GM21786 (cell line): ENCODE measurements at regions not wholly inside any gene's neighbourhood (a gene's known extent, or its start where the extent isn't known, plus 50 kb on each side); places are given as distances from the start of the nearest gene placed in this dataset.

Experiments
- ATAC-seq: cut with Tn5 transposase; IDR thresholded peaks from one replicate; pipeline ENCODE4 v1.9.1; 2021; ENCODE audit not compliant: unreplicated experiment

DNA sequence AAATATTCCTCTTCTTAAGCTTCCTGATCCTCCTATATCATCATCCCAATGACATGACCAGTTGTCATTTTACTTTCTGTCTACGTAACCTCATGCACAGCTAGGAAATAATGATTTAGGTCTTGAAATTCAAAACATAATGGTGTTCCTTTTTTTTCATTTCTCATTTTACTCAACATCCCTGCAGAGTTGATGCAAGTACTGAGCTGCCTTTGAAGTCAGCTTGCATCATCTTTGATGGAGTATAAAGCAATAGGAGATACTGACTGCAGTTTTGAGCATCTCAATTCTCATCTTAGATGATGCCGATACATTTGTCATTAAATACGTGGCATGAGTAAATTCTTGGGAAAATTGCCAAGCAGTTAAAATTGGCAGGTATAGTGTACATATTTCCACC is 346.1 kb downstream of the ZIC1 start:
- no peak for ATAC-seq

DNA sequence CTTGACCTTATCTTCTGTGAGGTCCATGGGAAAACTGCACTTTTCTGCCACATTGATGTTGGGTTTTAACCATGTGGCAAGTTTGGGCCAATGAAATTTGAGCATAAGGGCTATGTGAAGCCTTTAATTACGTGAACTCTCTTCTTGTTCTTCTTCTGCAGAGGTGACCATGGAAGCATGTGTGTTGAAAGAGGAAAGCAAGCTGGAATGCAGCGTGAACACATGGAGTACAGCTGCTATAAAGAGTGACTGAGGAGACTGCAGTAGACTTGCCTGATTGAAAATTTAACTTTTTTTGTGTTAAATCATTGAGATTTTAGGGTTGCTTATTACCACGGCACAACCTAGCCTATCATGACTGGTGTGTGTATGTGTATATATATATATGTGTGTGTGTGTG is 347.3 kb downstream of the ZIC1 start:
- no peak for ATAC-seq

DNA sequence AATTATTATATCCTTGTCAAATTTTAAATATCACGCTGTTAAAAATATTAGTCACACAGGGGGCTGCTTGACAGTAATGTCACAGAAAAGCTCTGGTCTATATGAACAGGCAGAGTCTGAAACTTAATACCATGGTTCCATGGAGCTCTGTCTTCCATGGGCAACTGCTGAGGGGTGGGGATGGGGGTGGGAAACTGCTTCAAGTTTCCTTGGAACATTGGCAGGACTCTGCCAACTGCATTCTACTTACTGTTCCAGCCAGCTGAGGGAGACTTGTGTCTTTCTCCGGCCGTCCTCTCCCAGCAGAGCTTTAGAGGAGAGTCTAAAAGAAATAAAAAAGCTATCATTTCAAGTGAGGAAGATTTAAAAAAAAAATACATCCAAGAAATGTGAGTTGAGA is 348.7 kb downstream of the ZIC1 start:
- no peak for ATAC-seq

DNA sequence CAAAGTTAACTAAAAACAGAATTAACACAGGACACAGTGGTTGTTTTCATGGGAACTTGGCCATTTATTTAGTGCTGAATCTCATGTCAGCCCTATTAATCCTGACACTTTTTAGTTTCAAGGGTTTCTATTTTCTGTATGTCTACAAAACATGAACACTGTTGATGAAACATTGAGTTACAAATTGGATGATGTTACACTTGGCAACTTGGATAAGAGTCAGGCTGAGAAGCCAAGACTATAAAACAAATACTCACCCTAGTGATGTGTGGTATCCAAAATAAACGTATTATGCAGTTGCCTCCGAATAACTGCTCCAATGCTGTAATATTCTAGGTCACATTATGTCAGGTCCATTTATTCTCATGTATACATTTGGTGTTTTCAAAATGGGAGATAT is 349.6 kb downstream of the ZIC1 start:
- ATAC-seq = no peak

DNA sequence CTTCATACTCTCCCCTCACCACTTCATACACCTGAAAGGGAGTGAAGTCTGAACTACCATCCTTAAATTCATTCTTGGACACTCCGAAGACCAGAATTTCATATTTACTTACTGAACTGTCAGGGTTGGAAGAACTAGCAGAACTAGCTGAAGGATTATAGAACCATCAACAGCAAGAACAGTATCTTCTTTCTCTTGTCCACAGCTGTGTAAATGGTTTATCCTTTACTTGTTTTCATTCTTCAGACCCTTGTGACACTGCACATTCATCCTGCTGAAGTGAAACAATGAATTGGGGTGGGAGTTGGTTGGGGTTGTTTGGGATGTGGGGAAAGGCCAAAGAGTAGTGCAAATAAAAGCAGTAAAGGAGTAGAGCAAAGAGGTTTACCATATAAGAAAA is 350.9 kb downstream of the ZIC1 start:
- no peak for ATAC-seq

DNA sequence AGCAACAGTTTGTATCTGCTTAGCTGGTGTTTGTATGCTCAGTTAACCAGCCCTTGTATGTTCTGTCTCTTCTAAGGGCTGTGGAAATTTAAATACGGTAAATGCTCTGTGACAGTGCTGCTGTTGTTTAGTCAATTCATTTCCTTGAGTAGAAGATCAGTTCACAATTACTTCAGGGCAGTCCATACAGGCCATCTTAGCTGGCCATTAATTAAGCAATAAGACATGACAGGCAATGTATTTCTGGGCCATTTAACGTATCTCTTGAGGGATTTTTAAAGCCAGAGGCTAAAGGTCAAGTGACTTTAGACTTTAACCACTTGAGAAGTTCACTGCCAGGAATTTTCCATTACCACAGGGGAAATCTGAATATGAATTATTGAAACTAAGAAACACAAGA is 351.8 kb downstream of the ZIC1 start:
- ATAC-seq = no peak

DNA sequence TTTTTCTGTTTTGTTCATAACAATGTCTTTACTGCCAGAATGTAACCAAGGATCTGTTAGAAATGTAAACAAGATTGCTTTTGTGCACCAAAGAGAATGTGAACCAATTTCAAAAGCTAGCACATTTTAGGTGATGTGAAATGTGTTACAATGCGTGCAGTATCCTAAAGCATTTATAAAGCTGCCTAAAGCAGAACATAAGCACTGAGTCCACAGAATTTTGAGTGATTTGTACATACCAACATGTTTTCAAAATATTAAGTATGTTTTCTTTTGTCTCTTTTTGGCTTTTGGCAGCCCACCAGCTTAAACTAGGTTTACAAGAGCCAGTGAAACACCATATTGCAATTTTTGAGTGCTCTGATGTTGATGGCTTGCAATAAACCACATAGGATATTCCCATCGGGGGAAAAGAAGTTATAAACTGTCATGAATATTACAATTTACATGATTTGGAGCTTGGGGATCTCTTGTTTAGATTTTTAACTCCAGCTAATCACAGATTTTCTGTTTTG is 364.0 kb downstream of the ZIC1 start:
- no peak for ATAC-seq

DNA sequence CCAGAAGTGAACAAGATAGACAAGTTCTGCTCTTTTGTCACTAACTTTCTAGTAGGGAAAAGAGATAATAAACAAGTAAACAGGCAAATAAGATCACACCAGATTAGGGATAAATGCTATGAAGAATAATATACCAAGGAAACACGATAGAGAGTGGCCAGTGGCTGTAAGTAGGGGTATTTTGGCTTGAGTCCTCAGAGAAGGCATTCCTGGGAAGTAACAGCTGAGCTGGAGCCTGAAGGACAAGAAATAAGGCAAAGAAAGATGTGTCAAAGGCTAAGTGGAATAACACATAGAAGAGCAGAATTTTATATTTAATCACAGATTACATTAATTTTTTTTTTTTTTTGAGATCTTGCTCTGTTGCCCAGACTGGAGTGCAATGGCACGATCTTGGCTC is 366.2 kb downstream of the ZIC1 start:
- ATAC-seq = no peak

DNA sequence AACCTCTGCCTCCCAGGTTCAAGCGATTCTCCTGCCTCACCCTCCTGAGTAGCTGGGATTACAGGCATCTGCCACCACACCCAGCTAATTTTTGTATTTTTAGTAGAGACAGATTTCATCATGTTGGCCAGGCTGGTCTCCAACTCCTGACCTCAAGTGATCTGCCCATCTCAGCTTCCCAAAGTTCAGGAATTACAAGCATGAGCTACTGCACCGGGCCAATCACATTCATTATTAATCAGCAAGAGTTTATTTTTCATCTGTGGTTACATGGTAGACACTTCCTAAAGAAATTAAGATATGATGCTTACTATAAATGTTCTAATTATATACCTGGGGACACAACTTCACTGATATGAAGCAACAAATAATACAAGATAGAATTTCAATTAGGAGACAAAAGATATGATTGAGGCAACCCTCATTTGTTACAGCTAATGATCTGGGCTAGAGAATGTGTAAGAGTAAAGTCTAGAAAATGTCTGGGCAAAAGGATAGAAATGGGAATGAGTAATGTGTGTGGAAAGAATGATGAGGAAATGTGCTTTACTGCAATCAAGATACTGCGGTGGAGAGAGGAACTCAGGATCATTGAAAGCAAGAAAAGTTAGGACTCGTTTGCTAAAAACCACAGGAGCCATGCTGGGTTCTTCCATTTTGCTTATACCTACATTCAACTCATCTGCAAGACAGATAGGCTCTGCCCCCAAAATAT is 366.8 kb downstream of the ZIC1 start:
- no peak for ATAC-seq

DNA sequence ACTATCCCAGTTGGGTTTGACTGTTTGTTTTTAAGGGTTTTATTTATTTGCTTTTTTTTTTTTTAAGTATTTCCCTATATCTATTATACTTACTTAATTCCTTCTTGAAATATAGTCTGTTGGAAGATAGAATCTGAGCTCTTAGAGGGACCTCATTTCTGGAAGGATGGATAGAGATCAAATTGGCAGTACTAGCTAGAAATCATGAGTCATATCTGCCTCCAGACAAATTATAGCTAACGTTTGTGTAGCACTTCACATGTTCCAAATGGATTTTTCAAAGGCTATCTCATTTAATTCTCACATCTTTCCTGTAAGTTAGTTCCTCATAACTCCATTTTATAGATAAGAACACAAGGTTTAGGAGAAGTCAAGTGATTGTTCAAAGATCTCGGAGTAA is 384.7 kb downstream of the ZIC1 start:
- no peak for ATAC-seq

DNA sequence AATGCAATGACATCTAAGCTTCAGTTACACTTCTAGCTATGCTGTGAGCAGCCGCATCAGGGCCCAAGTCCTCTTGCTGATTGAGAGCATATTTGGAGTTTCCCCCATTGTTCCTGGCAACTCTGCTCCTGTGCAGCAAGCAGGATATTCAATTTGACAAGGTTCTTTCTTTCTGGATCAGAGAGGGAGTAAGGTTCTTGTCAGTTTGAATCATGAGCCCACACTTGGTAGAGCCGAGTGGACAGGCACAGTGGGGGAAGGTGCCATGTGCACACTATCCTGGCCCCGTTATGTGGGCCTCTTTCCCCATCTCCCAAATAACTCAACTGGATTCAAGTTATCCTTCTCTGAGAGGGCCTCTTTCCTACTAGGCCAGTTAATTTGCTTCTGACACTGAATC is 385.4 kb downstream of the ZIC1 start:
- ATAC-seq = no peak

DNA sequence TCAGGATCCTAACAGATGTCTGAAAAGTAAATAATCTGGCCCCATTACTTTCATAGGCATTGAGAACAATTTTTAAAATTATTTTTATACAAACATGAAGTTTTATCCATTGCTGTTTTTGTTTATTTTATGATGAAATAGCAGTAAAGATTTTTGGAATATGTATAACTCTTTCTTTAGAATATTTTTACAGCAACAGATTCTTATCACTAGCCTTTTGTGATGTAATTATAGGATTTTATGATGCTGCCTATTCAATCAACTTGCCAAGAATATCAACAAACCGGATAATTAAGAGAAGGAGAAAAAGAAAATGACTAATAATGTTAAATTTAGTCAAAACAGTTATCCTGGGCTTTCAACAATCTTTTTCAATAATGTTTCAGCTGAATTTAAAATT is 386.3 kb downstream of the ZIC1 start:
- ATAC-seq = no peak

DNA sequence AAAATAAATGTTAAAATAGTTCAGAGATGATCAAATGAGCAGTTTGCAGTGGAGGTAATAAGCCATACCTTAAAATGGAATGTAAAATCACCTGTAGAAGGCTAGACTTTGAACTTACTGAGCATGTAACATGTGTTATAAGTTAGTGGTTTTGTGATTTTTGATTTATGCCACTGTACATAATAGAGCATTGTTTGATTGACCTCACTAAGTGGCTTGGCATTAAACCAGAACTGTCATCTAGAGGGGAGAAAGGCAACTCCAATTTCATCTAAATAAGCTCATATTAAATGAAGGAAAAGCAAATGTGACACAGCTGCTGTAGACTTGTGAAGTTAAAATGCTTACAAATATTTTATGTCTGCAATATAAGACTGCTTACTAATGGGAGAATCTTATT is 387.9 kb downstream of the ZIC1 start:
- no peak for ATAC-seq

DNA sequence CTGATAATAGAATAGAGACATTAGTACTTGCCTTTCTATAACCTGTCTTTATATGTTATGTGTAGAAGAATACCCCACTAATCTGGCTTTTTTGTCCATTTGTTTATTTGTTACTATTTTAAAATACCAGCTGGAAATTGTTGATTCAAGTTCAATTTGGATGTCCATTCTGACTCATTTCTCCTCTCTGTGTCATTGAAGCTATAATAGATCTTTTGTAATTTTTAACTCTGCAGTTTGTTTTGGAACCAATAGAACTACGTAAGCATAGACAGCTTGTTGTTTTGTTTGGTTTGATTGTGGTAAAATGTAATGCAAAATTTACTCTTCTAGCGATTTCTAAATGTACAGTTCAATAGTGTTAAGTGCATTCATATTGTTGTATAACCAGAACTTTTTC is 390.4 kb downstream of the ZIC1 start:
- ATAC-seq = no peak

DNA sequence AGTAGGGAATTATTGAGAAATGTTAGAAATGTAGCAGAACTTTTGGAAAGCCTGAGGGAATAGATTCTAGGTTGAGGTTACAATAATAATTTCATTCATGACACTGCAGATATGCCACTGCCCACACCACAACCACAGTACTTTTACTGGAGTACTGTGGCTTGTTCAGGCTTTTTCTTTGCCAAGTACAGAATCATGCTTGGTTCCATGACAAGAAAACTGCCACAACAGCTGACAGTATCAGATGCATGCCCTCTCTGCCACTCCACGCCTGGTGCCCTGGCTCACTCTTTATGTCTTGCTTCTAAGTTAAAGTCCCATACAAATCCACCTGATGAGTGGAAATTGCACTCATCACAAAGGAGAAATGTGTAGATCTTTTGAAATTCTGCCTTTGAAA is 398.6 kb downstream of the ZIC1 start:
- ATAC-seq = no peak

DNA sequence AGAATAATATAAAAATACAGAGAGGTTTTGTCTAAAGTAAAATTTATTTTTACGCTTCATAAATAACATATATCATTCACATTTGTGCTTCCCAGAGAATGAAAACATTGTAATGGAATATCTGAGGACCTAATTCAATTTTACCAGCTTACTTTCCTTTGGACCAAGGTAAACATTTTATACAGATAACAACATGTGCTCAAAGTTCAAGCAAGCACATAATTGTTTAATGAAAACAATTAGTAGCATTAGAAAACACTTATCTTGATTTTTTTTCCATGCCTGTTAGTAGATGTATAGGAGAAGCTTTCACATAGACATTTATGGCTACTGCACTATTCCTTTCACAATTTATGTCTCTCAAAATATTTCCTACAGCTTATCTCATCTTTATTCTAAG is 400.0 kb downstream of the ZIC1 start:
- ATAC-seq = no peak

DNA sequence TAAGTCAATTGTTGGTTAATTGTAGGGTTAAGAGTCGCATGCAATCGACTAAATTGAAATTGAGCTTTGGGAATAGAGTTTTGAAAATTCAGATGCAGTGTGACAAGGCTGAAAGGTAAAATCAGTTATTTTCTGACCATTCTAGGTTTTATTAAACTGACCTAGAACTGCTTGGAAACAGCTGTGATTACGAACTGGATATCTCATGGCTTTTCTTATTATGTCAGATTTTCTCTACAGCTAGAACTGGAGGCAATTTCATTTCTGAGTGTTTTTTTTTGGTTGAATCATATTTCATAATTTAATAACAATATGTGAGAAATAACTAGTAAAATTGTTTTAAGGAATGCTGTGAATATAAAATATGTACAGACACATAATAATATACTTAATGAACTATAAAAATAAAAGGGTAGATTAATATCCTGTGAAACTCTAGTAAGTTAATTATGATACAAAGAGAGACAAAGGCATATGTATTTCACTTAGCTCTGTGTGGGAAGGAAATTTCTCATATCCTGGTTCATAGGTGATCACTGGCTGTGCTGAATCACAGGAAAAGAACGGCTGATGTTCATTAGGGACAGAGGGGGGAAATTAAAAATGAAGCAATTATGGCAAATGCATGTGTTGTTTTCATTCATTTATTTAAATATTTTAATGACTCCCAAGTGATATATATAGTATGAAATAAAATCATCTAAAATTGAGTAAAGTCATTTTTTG is 403.2 kb downstream of the ZIC1 start:
- no peak for ATAC-seq

DNA sequence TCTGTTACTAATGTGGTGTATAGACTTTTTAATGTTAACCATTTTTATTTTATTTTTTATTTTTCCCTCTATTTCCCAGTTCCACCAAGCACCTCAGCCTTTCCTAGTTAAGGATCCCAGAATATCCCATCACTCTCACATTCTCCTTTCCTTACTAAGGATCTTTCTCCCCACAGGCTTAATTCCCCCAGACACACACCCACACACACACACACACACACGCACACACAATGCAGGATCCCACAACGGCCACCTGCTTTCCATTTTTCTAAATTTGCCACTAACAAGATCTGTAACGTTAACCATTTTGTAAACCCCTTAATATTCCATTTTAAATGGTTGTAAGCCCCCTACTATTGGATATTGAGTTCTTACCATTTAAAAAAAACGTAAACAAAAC is 404.1 kb downstream of the ZIC1 start:
- no peak for ATAC-seq

DNA sequence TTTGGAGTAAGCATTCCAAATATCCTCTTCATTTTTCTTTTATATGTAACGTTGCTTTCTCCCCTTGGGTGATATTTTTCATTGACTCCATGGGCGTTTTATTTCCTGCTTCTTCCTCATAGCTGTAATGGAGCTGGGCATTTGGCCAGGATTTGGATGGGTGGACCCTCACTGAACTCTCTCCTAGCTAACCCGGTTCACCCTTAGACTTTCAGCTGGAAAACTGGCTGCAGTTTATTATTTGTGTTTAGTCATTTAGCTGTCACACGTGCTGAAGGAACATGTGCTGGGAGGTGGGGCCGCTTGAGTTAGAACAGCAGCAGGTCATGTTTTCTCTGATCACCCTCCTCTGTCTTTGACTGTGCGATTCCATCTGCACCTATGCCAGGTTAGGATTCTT is 407.6 kb downstream of the ZIC1 start:
- no peak for ATAC-seq

DNA sequence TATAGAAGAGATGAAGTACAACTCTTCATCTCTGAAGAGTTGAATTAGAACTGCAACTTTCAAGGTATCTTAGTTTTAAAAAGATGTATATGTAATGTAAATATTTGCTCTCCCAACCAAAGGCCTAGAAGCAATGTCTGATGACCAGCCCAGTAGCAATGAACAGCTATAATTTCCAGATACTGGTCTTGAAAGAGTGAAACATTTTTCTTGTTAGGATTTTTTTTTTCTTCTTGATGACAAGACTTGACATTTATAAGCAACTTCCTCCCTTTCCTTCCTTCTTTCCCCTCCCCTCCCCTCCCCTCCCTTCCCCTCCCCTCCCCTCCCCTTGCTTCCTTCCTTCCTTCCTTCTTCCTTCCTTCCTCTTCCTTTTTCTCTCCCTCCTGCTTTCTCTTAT is 423.4 kb downstream of the ZIC1 start:
- ATAC-seq = no peak

DNA sequence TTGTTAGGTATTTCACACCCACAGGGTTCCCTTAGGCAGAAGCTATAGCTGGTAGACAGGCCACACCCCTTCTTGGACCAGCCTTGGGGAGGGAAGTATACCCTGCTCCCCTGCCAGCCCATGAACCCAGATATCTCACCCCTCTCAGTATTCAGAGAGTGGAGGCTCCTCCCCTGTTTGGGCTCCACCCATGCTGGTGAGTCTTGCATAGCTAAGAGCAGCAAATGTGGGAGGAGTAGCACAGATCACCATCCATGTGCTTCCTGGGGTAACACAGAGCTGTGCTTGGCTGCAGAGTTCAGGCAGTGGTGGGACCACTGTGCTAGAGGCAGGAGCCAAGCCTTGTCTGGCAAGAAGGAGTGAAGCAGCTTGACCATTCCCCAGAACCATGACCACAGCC is 427.2 kb downstream of the ZIC1 start:
- ATAC-seq = no peak

DNA sequence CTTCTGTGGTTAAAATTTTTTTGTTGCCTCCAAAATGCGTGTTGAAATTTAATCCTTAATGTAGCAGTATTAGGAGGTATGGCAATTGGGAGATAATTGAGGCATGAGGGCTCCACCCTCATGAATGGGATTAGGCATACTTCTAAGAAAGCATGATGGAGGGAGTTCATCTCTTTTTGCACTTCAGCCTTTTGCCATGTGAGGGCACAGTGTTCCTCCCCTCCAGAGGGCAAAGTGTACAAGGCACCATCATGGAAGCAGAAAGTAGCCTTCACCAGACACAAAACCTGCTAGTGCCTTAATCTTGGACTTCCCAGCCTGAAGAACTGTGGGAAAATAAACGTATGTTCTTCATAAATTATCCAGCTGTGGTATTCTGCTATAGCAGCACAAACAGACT is 429.5 kb downstream of the ZIC1 start:
- no peak for ATAC-seq

DNA sequence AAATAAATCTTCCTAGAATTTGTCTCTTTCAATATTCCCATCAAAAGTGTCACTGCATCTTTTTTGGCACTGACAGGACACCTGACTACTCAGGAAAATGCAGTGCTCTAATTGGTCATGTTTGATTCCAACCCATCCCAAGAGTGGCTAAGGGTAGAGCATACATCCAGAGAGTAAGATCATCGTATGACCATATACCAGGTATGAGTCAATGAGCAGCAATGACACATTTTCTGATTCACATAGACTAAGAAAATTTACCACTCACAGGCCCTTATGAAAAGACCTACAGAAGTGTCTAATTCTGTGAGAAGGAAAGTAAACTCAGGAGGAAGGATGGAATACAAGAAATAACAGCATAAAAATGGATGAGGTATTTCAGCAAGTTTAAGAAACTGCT is 434.2 kb downstream of the ZIC1 start:
- ATAC-seq = no peak
